Left lung (tissue), 4 donors: ENCODE measurements at regions not wholly inside any gene's neighbourhood (a gene's known extent, or its start where the extent isn't known, plus 50 kb on each side); places are given as distances from the start of the nearest gene placed in this dataset.

Experiments
- ATAC-seq: fragments of 200-7000 bp; cut with Tn5 transposase; one replicate; pipeline ENCODE4 v1.9.1; 2020; ENCODE audit warnings: moderate library complexity
- DNase-seq, 4 donors: peaks; one replicate each; pipeline ENCODE4 v3.0.0-alpha.2; 2013 to 2020
- H3K27ac ChIP-seq, 2 donors: fragments of 200-600 bp; sonication (generic) in 1 of 2; one replicate each; pipeline versions ENCODE4 v1.5.0 to v1.8.0; 2020 to 2021
- H3K27me3 ChIP-seq, 2 donors: fragments of 200-600 bp; sonication (generic) in 1 of 2; one replicate each; pipeline versions ENCODE4 v1.5.0 to v1.8.0; 2020 to 2021
- H3K36me3 ChIP-seq, 2 donors: fragments of 200-600 bp; sonication (generic) in 1 of 2; one replicate each; pipeline versions ENCODE4 v1.5.0 to v1.8.0; 2020 to 2021
- H3K4me1 ChIP-seq, 2 donors: fragments of 200-600 bp; one replicate each; pipeline ENCODE4 v1.8.0; 2021
- H3K4me3 ChIP-seq, 2 donors: fragments of 200-600 bp; sonication (generic) in 1 of 2; one replicate each; pipeline versions ENCODE4 v1.5.0 to v1.8.0; 2020 to 2021; ENCODE audit warnings: mild to moderate bottlenecking in 1 of 2
- H3K9me3 ChIP-seq, 2 donors: fragments of 200-600 bp; sonication (generic) in 1 of 2; one replicate each; pipeline versions ENCODE4 v1.5.0 to v1.8.0; 2020 to 2021
- CTCF ChIP-seq, 2 donors: fragments of 200-600 bp; sonication (generic) in 1 of 2; IDR thresholded peaks; one replicate each; pipeline versions ENCODE4 v1.5.0 to v1.8.0; 2021; ENCODE audit warnings: antibody characterized with exemption in 2 of 2
- intact Hi-C, 2 donors: fragments of 100-400 bp; cut with DNase I; formaldehyde crosslinking; loops; one replicate each; pipeline versions ENCODE4 v1.11.2 to v1.14.2; 2022
- donor health status: DM: no; HTN: yes; CAD: no.
- donor health status: DM: no; HTN: no; CAD: no.

- Histone ChIP-seq H3K4me3 (no peak overlapping the region), H3K9me3 (no peaks in the 10 kb centered on the region)
- intact Hi-C loops, result no loop called here
These were observed 1194.1 kb downstream of the EFNA5 start for GRCh38 chr5:106476630-106477029.

GRCh38 chr5:106474066-106474465, 1196.7 kb downstream of the EFNA5 start:
- Histone ChIP-seq H3K27me3 (no peaks in the 10 kb centered on the region), H3K4me1 (no peaks in the 10 kb centered on the region), H3K36me3 (no peaks in the 10 kb centered on the region), H3K4me3 (no peak overlapping the region), H3K9me3 (no peaks in the 10 kb centered on the region), H3K27ac (no peak overlapping the region)
- TF ChIP-seq CTCF (IDR thresholded peaks at IDR 0.05), result no peak
- intact Hi-C loops, result no loop called here
- ATAC-seq (no peak), DNase-seq (no peak)

More at GRCh38 chr5:106476630-106477029, 1194.1 kb downstream of the EFNA5 start:
- Histone ChIP-seq H3K36me3 (no peaks in the 10 kb centered on the region), H3K27ac (no peak overlapping the region), H3K27me3 (no peaks in the 10 kb centered on the region), H3K4me1 (no peaks in the 10 kb centered on the region)
- ATAC-seq, result no peak
- no peak for TF ChIP-seq CTCF (IDR thresholded peaks at IDR 0.05)
- no peak for DNase-seq

GRCh38 chr5:106459541-106459940, 1211.2 kb downstream of the EFNA5 start:
- Histone ChIP-seq H3K27ac (no peak overlapping the region), H3K4me3 (no peak overlapping the region), H3K9me3 (no peaks in the 10 kb centered on the region), H3K4me1 (no peaks in the 10 kb centered on the region), H3K36me3 (no peaks in the 10 kb centered on the region), H3K27me3 (no peaks in the 10 kb centered on the region)
- intact Hi-C loops, result no loop called here
- ATAC-seq (no peak), DNase-seq (no peak)
- no peak for TF ChIP-seq CTCF (IDR thresholded peaks at IDR 0.05)

- peak in 1 of 4 donors; percentile 16 for DNase-seq
- no peak for TF ChIP-seq CTCF (IDR thresholded peaks at IDR 0.05)
These were observed 1215.9 kb downstream of the EFNA5 start for GRCh38 chr5:106454651-106455415.

GRCh38 chr5:106454050-106454449, 1216.7 kb downstream of the EFNA5 start:
- Histone ChIP-seq H3K36me3 (no peaks in the 10 kb centered on the region), H3K27me3 (no peaks in the 10 kb centered on the region), H3K4me1 (no peaks in the 10 kb centered on the region), H3K4me3 (no peak overlapping the region), H3K9me3 (no peaks in the 10 kb centered on the region), H3K27ac (no peak overlapping the region)
- TF ChIP-seq CTCF (IDR thresholded peaks at IDR 0.05), result no peak
- intact Hi-C loops, result no loop called here
- DNase-seq (no peak), ATAC-seq (no peak)

More at GRCh38 chr5:106454651-106455415, 1215.9 kb downstream of the EFNA5 start:
- ATAC-seq, result peak; percentile 76
- intact Hi-C loops, result no loop called here
- Histone ChIP-seq H3K27ac (no peak overlapping the region), H3K4me1 (no peaks in the 10 kb centered on the region), H3K4me3 (no peak overlapping the region), H3K9me3 (no peaks in the 10 kb centered on the region), H3K27me3 (no peaks in the 10 kb centered on the region), H3K36me3 (no peaks in the 10 kb centered on the region)
